HEK293 (cell line): ENCODE measurements at regions not wholly inside any gene's neighbourhood (a gene's known extent, or its start where the extent isn't known, plus 50 kb on each side); places are given as distances from the start of the nearest gene placed in this dataset.

Experiments
- YY1 ChIP-seq: fragments of 450-650 bp; formaldehyde crosslinking; IDR thresholded peaks from 2 replicates; pipeline ENCODE4 v1.5.1; 2018; ENCODE audit warnings: missing biosample characterization, missing genetic modification characterization
- ZNF274 ChIP-seq, 2 experiments: fragments of 200-500 bp in 1 of 2; fragments of 450-650 bp in 1 of 2; sonication (Bioruptor generic) in 1 of 2; formaldehyde crosslinking in 1 of 2; IDR thresholded peaks; 2 replicates each; pipeline versions ENCODE4 v1.5.1 to v1.6.1; 2014 to 2016; ENCODE audit warnings: borderline replicate concordance in 1 of 2, inconsistent platforms in 1 of 2, low read length in 1 of 2, missing biosample characterization in 1 of 2, missing genetic modification characterization in 1 of 2
- ZNF324 ChIP-seq: fragments of 450-650 bp; formaldehyde crosslinking; IDR thresholded peaks from 2 replicates; pipeline ENCODE4 v1.5.1; 2016; ENCODE audit warnings: missing biosample characterization, missing genetic modification characterization
- ZNF704 ChIP-seq: fragments of 450-650 bp; formaldehyde crosslinking; IDR thresholded peaks from 2 replicates; pipeline ENCODE4 v1.5.1; 2016; ENCODE audit warnings: missing biosample characterization, missing genetic modification characterization
- TF ChIP-seq, protein P1 (sequence below): fragments of 450-650 bp; formaldehyde crosslinking; IDR thresholded peaks from 2 replicates; pipeline ENCODE4 v1.5.1; 2016; ENCODE audit warnings: missing biosample characterization, missing genetic modification characterization

DNA sequence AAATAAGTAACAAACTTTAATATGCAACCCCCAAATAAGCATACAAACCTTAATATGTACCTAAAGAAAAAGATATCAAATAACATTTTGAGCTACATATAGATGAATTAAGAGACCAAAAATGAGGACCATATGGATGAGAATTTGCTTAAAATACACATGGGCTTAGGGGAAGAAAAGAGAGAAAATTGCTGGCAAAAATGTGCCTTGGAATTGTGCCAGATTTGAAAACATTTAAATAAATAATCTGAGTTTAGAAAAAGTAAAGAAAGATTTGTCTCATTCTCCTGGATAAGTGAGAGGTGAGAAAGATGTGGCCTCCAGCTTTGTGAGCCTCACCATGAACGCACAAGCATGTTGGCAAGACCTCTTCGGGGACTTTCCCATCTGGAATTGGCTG, 372.6 kb downstream of the SOX11 start:
- TF ChIP-seq, protein P1, sequence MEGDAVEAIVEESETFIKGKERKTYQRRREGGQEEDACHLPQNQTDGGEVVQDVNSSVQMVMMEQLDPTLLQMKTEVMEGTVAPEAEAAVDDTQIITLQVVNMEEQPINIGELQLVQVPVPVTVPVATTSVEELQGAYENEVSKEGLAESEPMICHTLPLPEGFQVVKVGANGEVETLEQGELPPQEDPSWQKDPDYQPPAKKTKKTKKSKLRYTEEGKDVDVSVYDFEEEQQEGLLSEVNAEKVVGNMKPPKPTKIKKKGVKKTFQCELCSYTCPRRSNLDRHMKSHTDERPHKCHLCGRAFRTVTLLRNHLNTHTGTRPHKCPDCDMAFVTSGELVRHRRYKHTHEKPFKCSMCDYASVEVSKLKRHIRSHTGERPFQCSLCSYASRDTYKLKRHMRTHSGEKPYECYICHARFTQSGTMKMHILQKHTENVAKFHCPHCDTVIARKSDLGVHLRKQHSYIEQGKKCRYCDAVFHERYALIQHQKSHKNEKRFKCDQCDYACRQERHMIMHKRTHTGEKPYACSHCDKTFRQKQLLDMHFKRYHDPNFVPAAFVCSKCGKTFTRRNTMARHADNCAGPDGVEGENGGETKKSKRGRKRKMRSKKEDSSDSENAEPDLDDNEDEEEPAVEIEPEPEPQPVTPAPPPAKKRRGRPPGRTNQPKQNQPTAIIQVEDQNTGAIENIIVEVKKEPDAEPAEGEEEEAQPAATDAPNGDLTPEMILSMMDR (tag by site-specific recombination), result no peak
- TF ChIP-seq ZNF324, result no peak
- no peak for TF ChIP-seq ZNF274 (IDR thresholded peaks at IDR 0.05; ENCODE audit: low read length)
- TF ChIP-seq ZNF274 (tag by site-specific recombination; IDR thresholded peaks at IDR 0.05; ENCODE audit: borderline replicate concordance), result no peak
- TF ChIP-seq ZNF704 (tag by site-specific recombination), result no peak
- no peak for TF ChIP-seq YY1 (tag by site-specific recombination)
